K562 (cell line): ENCODE measurements at regions not wholly inside any gene's neighbourhood (a gene's known extent, or its start where the extent isn't known, plus 50 kb on each side); places are given as distances from the start of the nearest gene placed in this dataset.

ENCODE experiments used
- ATAC-seq: fragments of 200-7000 bp; cut with Tn5 transposase; 3 replicates; pipeline ENCODE4 v1.9.1; 2020; ENCODE audit warnings: moderate library complexity
- BruUV-seq: library from RNA; stranded (reverse); fragments of 400-500 nt; replicated peaks from 2 replicates; lab custom pipeline; 2021; lab: Mats Ljungman, UMichigan
- CTCF ChIA-PET: fragments of 300-600 bp; formaldehyde crosslinking; extraction: SDS; loops from one replicate; lab custom pipeline; 2021; ENCODE audit warnings: low intra/inter-chr PET ratio; lab: Yijun Ruan, JAX
- POLR2A ChIA-PET: fragments of 300-600, 350-650 bp; sonication (Branson Sonifier 250); formaldehyde crosslinking; extraction: SDS; loops from one replicate; lab custom pipeline; 2021; ENCODE audit warnings: antibody characterized with exemption, inconsistent platforms; lab: Yijun Ruan, JAX
- DNase-seq, 4 experiments: peaks; one replicate each; pipeline versions ENCODE4 v3.0.0 to v3.0.0-alpha.2; 2011 to 2018; ENCODE audit warnings: low spot score in 3 of 4, mixed read lengths in 3 of 4; ENCODE audit errors: extremely low read depth in 1 of 4
- FAIRE-seq: peaks from 2 replicates; lab custom pipeline; 2011; peaks lifted over from hg19 to GRCh38; lab: Jason Lieb, UNC
- H2AFZ ChIP-seq: 2 replicates; pipeline ENCODE4 v1.6.0; 2011; ENCODE audit warnings: low read depth, low read length, control low read depth, inconsistent platforms
- H3K27ac ChIP-seq: fragments of 200-600 bp; 3 replicates; pipeline ENCODE4 v1.8.0; 2011; ENCODE audit warnings: low read depth, mild to moderate bottlenecking, control low read depth, inconsistent platforms, low read length, moderate library complexity, mixed read lengths; ENCODE audit errors: extremely low read depth
- H3K27me3 ChIP-seq, 2 experiments: fragments of 300-600 bp in 1 of 2; 2 replicates in 1 of 2; 3 replicates in 1 of 2; pipeline versions ENCODE4 v1.6.0 to v1.8.0; 2011; ENCODE audit warnings: inconsistent platforms in 2 of 2, low read length in 2 of 2, mild to moderate bottlenecking in 1 of 2, mixed read lengths in 1 of 2, moderate library complexity in 1 of 2; ENCODE audit not compliant: control insufficient read depth in 2 of 2, insufficient read depth in 2 of 2
- H3K36me3 ChIP-seq: fragments of 300-600 bp; 3 replicates; pipeline ENCODE4 v1.8.0; 2011; ENCODE audit warnings: mild to moderate bottlenecking, low read length, inconsistent platforms; ENCODE audit not compliant: control insufficient read depth, insufficient read depth
- H3K4me1 ChIP-seq, 2 experiments: fragments of 200-600 bp in 1 of 2; replicated peaks in 1 of 2; 2 replicates in 1 of 2; 3 replicates in 1 of 2; pipeline versions ENCODE4 v1.5.1 to v1.8.0; 2011; ENCODE audit warnings: inconsistent platforms in 2 of 2, low read length in 2 of 2, mild to moderate bottlenecking in 1 of 2, mixed read lengths in 1 of 2, moderate library complexity in 1 of 2; ENCODE audit not compliant: control insufficient read depth in 2 of 2, insufficient read depth in 2 of 2
- H3K4me2 ChIP-seq: 2 replicates; pipeline ENCODE4 v1.6.1; 2011; ENCODE audit warnings: low read length, control low read depth, inconsistent platforms, mixed read lengths; ENCODE audit not compliant: insufficient read depth
- H3K4me3 ChIP-seq: fragments of 200-600 bp; sonication (generic), shearing (Covaris generic); 2 replicates; pipeline ENCODE4 v1.5.1; 2016; ENCODE audit warnings: control low read depth, inconsistent platforms
- H3K79me2 ChIP-seq: fragments of 200-600 bp; 3 replicates; pipeline ENCODE4 v1.8.0; 2011; ENCODE audit warnings: low read length, inconsistent platforms; ENCODE audit not compliant: control insufficient read depth, insufficient read depth
- H3K9ac ChIP-seq, 2 experiments: 2 replicates each; pipeline versions ENCODE4 v1.6.0 to v1.6.1; 2011; ENCODE audit warnings: low read depth in 2 of 2, low read length in 2 of 2, control low read depth in 1 of 2, inconsistent platforms in 1 of 2, mild to moderate bottlenecking in 1 of 2, mixed read lengths in 1 of 2; ENCODE audit not compliant: insufficient read depth in 1 of 2
- H3K9me1 ChIP-seq: one replicate; pipeline ENCODE4 v1.6.0; 2011; ENCODE audit warnings: inconsistent platforms, mild to moderate bottlenecking, low read length, moderate library complexity; ENCODE audit not compliant: control insufficient read depth, insufficient read depth
- H3K9me3 ChIP-seq: replicated peaks from 2 replicates; pipeline ENCODE4 v1.5.1; 2011; ENCODE audit warnings: low read depth, low read length, inconsistent platforms; ENCODE audit not compliant: control insufficient read depth, insufficient read depth
- H4K20me1 ChIP-seq: replicated peaks from 2 replicates; pipeline ENCODE4 v1.6.1; 2011; ENCODE audit warnings: low read length, inconsistent platforms, mixed read lengths; ENCODE audit not compliant: control insufficient read depth, insufficient read depth
- CCNT2 ChIP-seq: IDR thresholded peaks from 2 replicates; pipeline ENCODE4 v1.6.1; 2011; ENCODE audit warnings: borderline replicate concordance, low read depth, mild to moderate bottlenecking, moderate library complexity, mixed read lengths, low read length; ENCODE audit not compliant: insufficient read length; ENCODE audit errors: extremely low read depth
- FOSL1 ChIP-seq: fragments of 200-800 bp; sonication (Bioruptor generic); conservative IDR thresholded peaks from 2 replicates; pipeline ENCODE4 v1.6.1; 2016; ENCODE audit warnings: missing genetic modification characterization, missing compliant biosample characterization
- GTF3C2 ChIP-seq: IDR thresholded peaks from 3 replicates; pipeline ENCODE4 v1.6.1; 2011; ENCODE audit warnings: borderline replicate concordance, mild to moderate bottlenecking, moderate library complexity; ENCODE audit not compliant: insufficient read length; ENCODE audit errors: extremely low read depth
- HIVEP1 ChIP-seq: fragments of 250-450 bp; sonication (Bioruptor Pico); IDR thresholded peaks from 2 replicates; pipeline ENCODE4 v1.4.0; 2020; ENCODE audit warnings: mild to moderate bottlenecking
- MCM5 ChIP-seq: fragments of 450-650 bp; IDR thresholded peaks from 2 replicates; pipeline ENCODE4 v1.6.1; 2016; ENCODE audit warnings: low read depth
- NCOR1 ChIP-seq: fragments of 450-650 bp; IDR thresholded peaks from 2 replicates; pipeline ENCODE4 v1.6.1; 2016; ENCODE audit warnings: mild to moderate bottlenecking, moderate library complexity
- RFX5 ChIP-seq: IDR thresholded peaks from 2 replicates; pipeline ENCODE4 v1.6.1; 2011; ENCODE audit warnings: low read depth, mild to moderate bottlenecking, improper control_type of control experiment, low read length
- SIRT6 ChIP-seq: IDR thresholded peaks from one replicate; pipeline ENCODE4 v1.6.1; 2012; ENCODE audit warnings: low read depth, mild to moderate bottlenecking, control low read depth, inconsistent platforms, low read length, moderate library complexity
- SUPT5H ChIP-seq: fragments of 450-650 bp; IDR thresholded peaks from 2 replicates; pipeline ENCODE4 v1.6.1; 2016
- ZBTB8A ChIP-seq: fragments of 450-650 bp; IDR thresholded peaks from 2 replicates; pipeline ENCODE4 v1.6.1; 2018; ENCODE audit warnings: mild to moderate bottlenecking, moderate library complexity; ENCODE audit not compliant: partially characterized antibody
- ZNF408 ChIP-seq: fragments of 250-450 bp; sonication (Bioruptor Pico); IDR thresholded peaks from 2 replicates; pipeline ENCODE4 v1.4.0; 2020; ENCODE audit warnings: low read depth, mild to moderate bottlenecking, moderate library complexity
- ZNF449 ChIP-seq: fragments of 250-450 bp; sonication (Bioruptor Pico); IDR thresholded peaks from 2 replicates; pipeline ENCODE4 v1.8.0; 2022; ENCODE audit warnings: moderate library complexity, mild to moderate bottlenecking, inconsistent platforms
- ZNF586 ChIP-seq: fragments of 450-650 bp; formaldehyde crosslinking; conservative IDR thresholded peaks from 2 replicates; pipeline ENCODE4 v1.4.0; 2020; ENCODE audit warnings: mild to moderate bottlenecking, moderate library complexity
- WGBS: fragments of 100-300 bp; shearing (Covaris generic); methylation state at CpG from one replicate; pipeline ENCODE4 v1.1.6; 2016; ENCODE audit warnings: low coverage, mixed read lengths; ENCODE audit not compliant: insufficient coverage; ENCODE audit errors: missing lambda C conversion rate; 5-methylcytosine and 5-hydroxymethylcytosine counted together
- in situ Hi-C: fragments of 300-500 bp; cut with MboI; formaldehyde crosslinking; loops from 4 replicates; pipeline ENCODE4 v1.15.0; 2018; ENCODE audit warnings: inconsistent platforms, mixed read lengths
- intact Hi-C: fragments of 100-400 bp; cut with micrococcal nuclease; formaldehyde crosslinking; loops from 2 replicates; pipeline ENCODE4 v1.14.2; 2022

- ATAC-seq (no peak), FAIRE-seq (no peak)
- Histone ChIP-seq H3K9me1 (no peaks in the 10 kb centered on the region), H3K9me3 (0 out of 2 replicates have a peak, but pooled peaks cover 2% of the 10 kb centered on the region), H3K27ac (no peak overlapping the region), H3K27me3 (no peaks in the 10 kb centered on the region), H3K9ac (no peak overlapping the region), H3K4me2 (no peak overlapping the region), H3K79me2 (no peaks in the 10 kb centered on the region), H3K36me3 (no peaks in the 10 kb centered on the region), H3K4me3 (no peak overlapping the region), H3K4me1 (no peaks in the 10 kb centered on the region)
- BruUV-seq: no TSS peak
- WGBS: 1% methylated on average over 5 of the region's 5 CpGs
- TF ChIP-seq ZBTB8A (no peak), MCM5 (no peak), ZNF586 (no peak), RFX5 (no peak), ZNF449 (CRISPR knock-in tag) (no peak), ZNF408 (CRISPR knock-in tag) (no peak), FOSL1 (no peak), SUPT5H (no peak), SIRT6 (no peak), NCOR1 (no peak), HIVEP1 (CRISPR knock-in tag) (no peak), GTF3C2 (no peak), CCNT2 (no peak)
- TF ChIP-seq, all 486 proteins: peak for 0
- no peak for DNase-seq
- ChIA-PET CTCF (no interaction called here), POLR2A (no interaction called here)
- H4K20me1 ChIP-seq: no peaks in the 10 kb centered on the region
- H2AFZ ChIP-seq: no peak overlapping the region
- in situ Hi-C loops: no loop called here
- intact Hi-C loops: no loop called here
These were observed 556.5 kb downstream of the DHX35 start for GRCh38 chr20:39518654-39519053.
